ENCODE measurements at regions not wholly inside any gene's neighbourhood (a gene's known extent, or its start where the extent isn't known, plus 50 kb on each side); places are given as distances from the start of the nearest gene placed in this dataset.

DNA sequence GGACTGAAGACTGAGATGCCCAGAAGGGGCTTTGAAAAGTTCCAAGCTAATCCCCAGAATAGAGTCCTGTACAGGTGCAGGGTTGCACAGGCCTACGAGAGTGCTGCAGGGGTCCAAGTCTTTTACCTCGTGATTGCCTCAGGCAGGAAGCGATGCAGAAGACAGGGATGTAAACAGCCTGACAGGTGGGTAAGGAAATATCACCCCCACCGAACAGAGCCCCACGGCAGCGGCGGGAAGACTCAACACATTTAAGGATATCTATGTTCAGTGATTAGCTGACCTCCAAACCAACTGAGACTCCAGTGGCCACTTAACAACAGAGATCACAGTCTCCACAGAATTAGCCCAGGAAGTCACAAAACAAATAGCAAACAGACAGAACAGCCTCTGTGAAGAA lies 73.9 kb upstream of the VIPR2 start:
- no peak overlapping the region for H2AFZ ChIP-seq (ENCODE audit: low read depth)
- H3K4me3 ChIP-seq (IDR thresholded peaks at IDR 0.05; ENCODE audit: insufficient read depth, low read depth, low read length), result no peak overlapping the region
- no peak overlapping the region for H3K9ac ChIP-seq
- TF ChIP-seq, protein P1, sequence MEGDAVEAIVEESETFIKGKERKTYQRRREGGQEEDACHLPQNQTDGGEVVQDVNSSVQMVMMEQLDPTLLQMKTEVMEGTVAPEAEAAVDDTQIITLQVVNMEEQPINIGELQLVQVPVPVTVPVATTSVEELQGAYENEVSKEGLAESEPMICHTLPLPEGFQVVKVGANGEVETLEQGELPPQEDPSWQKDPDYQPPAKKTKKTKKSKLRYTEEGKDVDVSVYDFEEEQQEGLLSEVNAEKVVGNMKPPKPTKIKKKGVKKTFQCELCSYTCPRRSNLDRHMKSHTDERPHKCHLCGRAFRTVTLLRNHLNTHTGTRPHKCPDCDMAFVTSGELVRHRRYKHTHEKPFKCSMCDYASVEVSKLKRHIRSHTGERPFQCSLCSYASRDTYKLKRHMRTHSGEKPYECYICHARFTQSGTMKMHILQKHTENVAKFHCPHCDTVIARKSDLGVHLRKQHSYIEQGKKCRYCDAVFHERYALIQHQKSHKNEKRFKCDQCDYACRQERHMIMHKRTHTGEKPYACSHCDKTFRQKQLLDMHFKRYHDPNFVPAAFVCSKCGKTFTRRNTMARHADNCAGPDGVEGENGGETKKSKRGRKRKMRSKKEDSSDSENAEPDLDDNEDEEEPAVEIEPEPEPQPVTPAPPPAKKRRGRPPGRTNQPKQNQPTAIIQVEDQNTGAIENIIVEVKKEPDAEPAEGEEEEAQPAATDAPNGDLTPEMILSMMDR (conservative IDR thresholded peaks at IDR 0.05; ENCODE audit: low read depth, low read length), result no peak
- H3K4me1 ChIP-seq (ENCODE audit: low read depth, poor library complexity, severe bottlenecking), result no peaks in the 10 kb centered on the region
- no peaks in the 10 kb centered on the region for H3K79me2 ChIP-seq (ENCODE audit: insufficient read depth, low read depth)
- H3K27ac ChIP-seq, result no peak overlapping the region
- no peaks in the 10 kb centered on the region for H4K20me1 ChIP-seq (ENCODE audit: insufficient read depth)
- no peaks in the 10 kb centered on the region for H3K36me3 ChIP-seq (ENCODE audit: insufficient read depth)
- H3K4me2 ChIP-seq, result no peak overlapping the region
- H3K27me3 ChIP-seq (ENCODE audit: insufficient read depth, low read depth), result no peaks in the 10 kb centered on the region

- Histone ChIP-seq H3K36me3 (ENCODE audit: insufficient read depth) (no peaks in the 10 kb centered on the region), H2AFZ (ENCODE audit: low read depth) (no peak overlapping the region), H3K27me3 (ENCODE audit: insufficient read depth, low read depth) (no peaks in the 10 kb centered on the region), H4K20me1 (ENCODE audit: insufficient read depth) (no peaks in the 10 kb centered on the region), H3K9ac (no peak overlapping the region), H3K4me1 (ENCODE audit: low read depth, poor library complexity, severe bottlenecking) (no peaks in the 10 kb centered on the region), H3K79me2 (ENCODE audit: insufficient read depth, low read depth) (no peaks in the 10 kb centered on the region), H3K4me3 (IDR thresholded peaks at IDR 0.05; ENCODE audit: insufficient read depth, low read depth, low read length) (no peak overlapping the region), H3K4me2 (no peak overlapping the region), H3K27ac (no peak overlapping the region)
- TF ChIP-seq, protein P1 (conservative IDR thresholded peaks at IDR 0.05; ENCODE audit: low read depth, low read length), result no peak
These were observed 73.5 kb upstream of the VIPR2 start for GRCh38 chr7:159218170-159218569.

DNA sequence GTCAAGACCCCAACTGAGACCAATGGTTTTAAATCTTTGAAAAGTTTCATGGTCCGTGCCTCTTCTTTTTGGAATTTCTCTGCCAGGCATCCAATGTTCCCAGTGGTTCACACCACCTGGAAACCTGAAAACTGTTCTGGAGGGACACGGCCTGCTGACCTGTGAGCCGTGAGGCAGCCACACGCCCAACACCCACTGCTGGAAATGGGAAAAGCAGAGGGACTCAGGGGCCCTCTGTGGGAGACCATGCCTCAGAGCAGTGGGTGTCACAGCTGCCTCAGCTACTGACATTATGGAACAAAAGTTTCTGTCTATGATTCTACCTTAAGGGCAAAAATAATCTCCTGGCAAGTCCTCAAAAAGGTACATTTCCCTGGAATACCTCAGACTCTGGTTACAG lies 70.4 kb upstream of the VIPR2 start:
- H3K27me3 ChIP-seq (ENCODE audit: insufficient read depth, low read depth), result no peaks in the 10 kb centered on the region
- no peaks in the 10 kb centered on the region for H4K20me1 ChIP-seq (ENCODE audit: insufficient read depth)
- H3K4me3 ChIP-seq (IDR thresholded peaks at IDR 0.05; ENCODE audit: insufficient read depth, low read depth, low read length), result no peak overlapping the region
- H2AFZ ChIP-seq (ENCODE audit: low read depth), result no peak overlapping the region
- no peak overlapping the region for H3K27ac ChIP-seq
- no peaks in the 10 kb centered on the region for H3K36me3 ChIP-seq (ENCODE audit: insufficient read depth)
- no peaks in the 10 kb centered on the region for H3K79me2 ChIP-seq (ENCODE audit: insufficient read depth, low read depth)
- H3K9ac ChIP-seq, result no peak overlapping the region
- TF ChIP-seq, protein P1 (conservative IDR thresholded peaks at IDR 0.05; ENCODE audit: low read depth, low read length), result no peak
- H3K4me1 ChIP-seq (ENCODE audit: low read depth, poor library complexity, severe bottlenecking), result no peaks in the 10 kb centered on the region
- H3K4me2 ChIP-seq, result no peak overlapping the region

DNA sequence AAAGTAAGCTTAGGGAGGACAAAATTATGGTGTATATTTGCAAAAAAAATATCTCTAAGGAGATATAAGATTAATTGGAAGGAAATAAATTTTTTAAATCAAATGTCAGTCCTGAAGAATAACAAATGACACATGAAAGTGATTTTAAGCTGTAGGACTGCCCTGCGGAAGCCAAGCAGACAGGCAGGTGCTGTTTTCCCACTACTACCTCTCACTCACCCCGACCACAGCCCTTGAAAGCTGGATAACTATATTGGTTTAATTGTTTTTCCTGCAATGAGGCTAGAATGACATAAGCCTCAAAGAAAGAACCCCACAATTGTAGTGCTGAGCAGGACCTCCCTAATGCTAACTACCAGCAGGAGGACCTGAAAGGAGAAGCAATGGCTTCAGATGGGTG lies 68.6 kb upstream of the VIPR2 start:
- Histone ChIP-seq H3K4me2 (no peak overlapping the region), H4K20me1 (ENCODE audit: insufficient read depth) (no peaks in the 10 kb centered on the region), H2AFZ (ENCODE audit: low read depth) (no peak overlapping the region), H3K79me2 (ENCODE audit: insufficient read depth, low read depth) (no peaks in the 10 kb centered on the region), H3K27me3 (ENCODE audit: insufficient read depth, low read depth) (no peaks in the 10 kb centered on the region), H3K27ac (no peak overlapping the region), H3K4me3 (IDR thresholded peaks at IDR 0.05; ENCODE audit: insufficient read depth, low read depth, low read length) (no peak overlapping the region), H3K4me1 (ENCODE audit: low read depth, poor library complexity, severe bottlenecking) (no peaks in the 10 kb centered on the region), H3K9ac (no peak overlapping the region), H3K36me3 (ENCODE audit: insufficient read depth) (no peaks in the 10 kb centered on the region)
- TF ChIP-seq, protein P1 (conservative IDR thresholded peaks at IDR 0.05; ENCODE audit: low read depth, low read length), result no peak

- H4K20me1 ChIP-seq (ENCODE audit: insufficient read depth), result no peaks in the 10 kb centered on the region
- no peaks in the 10 kb centered on the region for H3K79me2 ChIP-seq (ENCODE audit: insufficient read depth, low read depth)
- H3K4me2 ChIP-seq, result no peak overlapping the region
- H3K9ac ChIP-seq, result no peak overlapping the region
- no peak overlapping the region for H3K4me3 ChIP-seq (IDR thresholded peaks at IDR 0.05; ENCODE audit: insufficient read depth, low read depth, low read length)
- H2AFZ ChIP-seq (ENCODE audit: low read depth), result no peak overlapping the region
- H3K27me3 ChIP-seq (ENCODE audit: insufficient read depth, low read depth), result no peaks in the 10 kb centered on the region
- H3K36me3 ChIP-seq (ENCODE audit: insufficient read depth), result no peaks in the 10 kb centered on the region
- TF ChIP-seq, protein P1 (conservative IDR thresholded peaks at IDR 0.05; ENCODE audit: low read depth, low read length), result no peak
- no peak overlapping the region for H3K27ac ChIP-seq
- no peaks in the 10 kb centered on the region for H3K4me1 ChIP-seq (ENCODE audit: low read depth, poor library complexity, severe bottlenecking)
These were observed 67.6 kb upstream of the VIPR2 start for GRCh38 chr7:159212226-159212625.
